ENCODE measurements at regions not wholly inside any gene's neighbourhood (a gene's known extent, or its start where the extent isn't known, plus 50 kb on each side); places are given as distances from the start of the nearest gene placed in this dataset.

GRCh38 chr2:154557906-154558305 lies 140.6 kb upstream of the KCNJ3 start:
- POLR2A ChIA-PET (ENCODE audit: unreplicated experiment) = no interaction called here
- Histone ChIP-seq H2BK20ac (ENCODE audit: low read depth, low read length) (no peak overlapping the region), H2BK15ac (ENCODE audit: low read depth, low read length) (no peak overlapping the region), H3K56ac (ENCODE audit: extremely low read depth, insufficient read depth, low read length) (no peak overlapping the region), H3K14ac (replicated peaks; ENCODE audit: low read depth, low read length) (no peak overlapping the region), H3K9me3 (ENCODE audit: control insufficient read depth, insufficient read depth, low read length) (0 out of 2 replicates have a peak, but pooled peaks cover 3% of the 10 kb centered on the region), H3K4ac (ENCODE audit: low read depth, low read length) (no peak overlapping the region), H2BK5ac (ENCODE audit: low read depth, low read length, poor library complexity, severe bottlenecking) (no peak overlapping the region), H4K8ac (ENCODE audit: low read depth in 2 of 2, low read length in 2 of 2) (no peak overlapping the region), H3K27me3 (ENCODE audit: control insufficient read depth, insufficient read depth, low read length) (no peaks in the 10 kb centered on the region), H3K4me2 (ENCODE audit: low read depth, low read length) (no peak overlapping the region), H3K9ac (ENCODE audit: low read depth, low read length) (no peak overlapping the region), H3K27ac (ENCODE audit: insufficient read depth, low read length) (no peak overlapping the region), H2AFZ (replicated peaks; ENCODE audit: low read length, poor library complexity) (no peak overlapping the region), H3K23ac (ENCODE audit: low read depth, low read length) (no peak overlapping the region), H3K4me3 (ENCODE audit: insufficient read depth, low read depth, low read length) (no peak overlapping the region), H3K4me1 (ENCODE audit: control insufficient read depth, insufficient read depth, low read length) (no peaks in the 10 kb centered on the region), H2AK9ac (replicated peaks; ENCODE audit: low read depth, low read length, poor library complexity) (no peak overlapping the region), H3K18ac (ENCODE audit: low read depth, low read length) (no peak overlapping the region), H2BK120ac (ENCODE audit: low read depth, low read length) (no peak overlapping the region), H2AK5ac (ENCODE audit: low read depth, low read length) (no peak overlapping the region), H3K36me3 (ENCODE audit: control insufficient read depth, insufficient read depth, low read length) (no peaks in the 10 kb centered on the region), H4K5ac (ENCODE audit: low read depth, low read length) (no peak overlapping the region), H4K91ac (ENCODE audit: insufficient read depth, low read depth, low read length) (no peak overlapping the region), H4K20me1 (ENCODE audit: insufficient read depth, low read length) (no peaks in the 10 kb centered on the region), H3K79me1 (ENCODE audit: low read depth in 1 of 2, low read length in 2 of 2) (no peaks in the 10 kb centered on the region), H3K9me1 (ENCODE audit: insufficient read depth, low read length) (no peaks in the 10 kb centered on the region)
- TF ChIP-seq MXI1 (IDR thresholded peaks at IDR 0.05; ENCODE audit: borderline replicate concordance, low read depth, low read length) (no peak), CHD1 (IDR thresholded peaks at IDR 0.05; ENCODE audit: low read depth, low read length) (no peak), FOS (IDR thresholded peaks at IDR 0.05; ENCODE audit: low read depth, low read length) (no peak), NFE2L2 (IDR thresholded peaks at IDR 0.05; ENCODE audit: low read depth, low read length) (no peak), BHLHE40 (IDR thresholded peaks at IDR 0.05; ENCODE audit: low read depth, low read length) (no peak), RCOR1 (IDR thresholded peaks at IDR 0.05; ENCODE audit: insufficient replicate concordance, low read length) (no peak), CTCF (conservative IDR thresholded peaks at IDR 0.05; ENCODE audit: low read depth, low read length) (no peak), SMC3 (IDR thresholded peaks at IDR 0.05; ENCODE audit: low read depth, low read length) (no peak), ELK1 (IDR thresholded peaks at IDR 0.05; ENCODE audit: borderline replicate concordance, low read depth, low read length) (no peak), RFX5 (IDR thresholded peaks at IDR 0.05; ENCODE audit: low read depth, low read length) (no peak), POLR2A (IDR thresholded peaks at IDR 0.05; ENCODE audit: low read depth, low read length) (no peak), MAFK (IDR thresholded peaks at IDR 0.05; ENCODE audit: low read depth, low read length) (no peak), RAD21 (IDR thresholded peaks at IDR 0.05; ENCODE audit: low read length) (no peak), USF2 (IDR thresholded peaks at IDR 0.05; ENCODE audit: low read depth, low read length) (no peak), MAZ (IDR thresholded peaks at IDR 0.05; ENCODE audit: borderline replicate concordance, low read depth, low read length) (no peak)
- dilution Hi-C loops (cut with HindIII; ENCODE audit: low sequenced_read_pairs, unreplicated experiment) (no loop called here), in situ Hi-C loops (cut with MboI; ENCODE audit: low sequenced_read_pairs) (no loop called here), intact Hi-C loops (cut with micrococcal nuclease) (no loop called here)
- DNase-seq (no peak), ATAC-seq (ENCODE audit: low read depth) (no peak)
- no TSS peak for BruUV-seq (replicated peaks)
- no CpG with 5 or more reads among the region's 2 CpGs for WGBS, 2 experiments (ENCODE audit: extremely low coverage in 2 of 2, insufficient read length in 1 of 2)
- CTCF ChIA-PET = no interaction called here
